ENCODE measurements at regions not wholly inside any gene's neighbourhood (a gene's known extent, or its start where the extent isn't known, plus 50 kb on each side); places are given as distances from the start of the nearest gene placed in this dataset.
A peak's percentile ranks its signal among the peaks of the same experiment; 100 is the strongest.
"Not testable (repeated sequence)": the region's sequence is repeated elsewhere in the genome, so short reads cannot be mapped to it uniquely, and the experiment has no call there.

DNA sequence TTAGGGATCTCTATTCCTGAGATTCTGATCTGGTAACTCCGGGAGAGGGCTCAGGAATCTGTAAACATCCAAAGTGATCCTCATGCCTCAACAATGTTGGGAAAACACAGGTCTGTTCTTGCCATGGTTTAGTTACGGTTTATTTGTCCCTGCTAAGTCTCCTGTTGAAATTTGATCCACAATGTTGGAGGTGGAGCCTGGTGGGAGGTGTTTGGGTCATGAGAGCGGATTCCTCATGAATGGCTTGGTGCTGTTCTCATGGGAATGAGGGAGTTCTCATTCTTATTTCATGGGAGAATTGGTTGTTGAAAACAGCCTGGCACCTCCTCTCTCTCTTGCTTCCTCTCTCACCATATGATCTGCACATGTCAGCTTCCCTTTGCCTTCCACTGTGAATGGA lies 608.6 kb upstream of the GOT2 start:
- no peak for DNase-seq

DNA sequence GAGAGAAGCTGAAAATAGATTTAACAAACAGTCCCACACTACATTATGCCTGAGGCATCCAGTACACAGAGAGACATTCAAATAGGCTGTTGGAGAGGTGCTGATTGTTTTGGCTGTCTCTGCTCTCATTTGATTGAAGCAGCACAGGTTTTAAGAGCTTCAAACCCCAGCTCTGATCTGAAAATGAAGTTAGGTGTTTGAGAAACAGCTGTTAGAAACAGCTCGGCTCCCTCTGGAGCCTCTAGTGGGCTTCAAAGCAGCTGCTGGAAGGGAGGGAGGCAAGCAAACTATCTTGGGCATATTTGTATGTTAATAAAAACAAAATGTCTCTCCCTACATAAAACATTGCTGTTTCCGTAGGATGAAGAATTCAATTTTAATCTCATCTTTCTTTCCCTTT lies 607.3 kb upstream of the GOT2 start:
- no peak for DNase-seq

DNA sequence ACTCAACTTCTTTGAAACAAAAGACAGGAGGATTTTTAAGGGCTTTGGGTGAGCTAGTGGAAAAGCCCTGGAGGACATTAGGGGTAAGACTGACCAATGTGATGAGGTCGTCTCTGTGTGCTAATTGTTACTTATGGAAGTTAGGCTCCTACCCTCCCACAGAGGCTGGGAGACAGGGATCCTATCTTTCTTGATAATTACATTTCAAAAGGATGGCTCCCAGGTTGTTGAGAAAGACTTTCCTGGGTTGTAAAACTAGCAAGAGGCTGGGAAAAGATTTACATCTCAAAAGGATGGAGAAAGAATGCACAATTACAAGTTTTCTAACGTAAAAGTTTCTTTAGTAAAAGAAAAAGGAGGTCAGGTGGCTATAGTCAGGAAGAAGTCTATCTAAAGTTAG lies 605.8 kb upstream of the GOT2 start:
- no peak for DNase-seq

DNA sequence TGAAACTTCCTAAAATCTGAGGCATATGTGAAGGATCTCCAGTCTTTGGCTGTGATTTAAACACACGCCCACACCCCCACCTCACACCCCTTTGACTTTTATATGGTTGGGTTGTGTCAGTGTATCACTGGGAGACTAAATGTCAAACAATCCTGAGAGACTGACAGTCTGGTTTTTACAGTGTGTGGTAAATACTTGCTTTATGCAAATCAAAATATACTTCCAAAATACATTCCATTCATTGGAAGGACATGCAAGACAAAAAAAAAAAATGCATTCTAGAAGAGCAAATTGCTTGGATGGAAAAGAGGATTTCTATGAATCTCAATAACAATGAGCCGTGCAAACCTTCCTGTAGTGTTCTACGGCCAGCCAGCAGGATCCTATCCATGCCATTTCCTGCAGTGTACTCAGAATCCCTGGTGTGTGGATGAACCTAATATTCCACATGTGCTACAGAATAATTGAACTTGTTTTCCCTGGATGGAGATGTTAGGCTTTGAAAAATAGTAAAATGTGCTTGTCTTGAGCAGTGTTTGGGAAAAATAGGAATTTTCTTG lies 602.1 kb upstream of the GOT2 start:
- DNase-seq = no peak

DNA sequence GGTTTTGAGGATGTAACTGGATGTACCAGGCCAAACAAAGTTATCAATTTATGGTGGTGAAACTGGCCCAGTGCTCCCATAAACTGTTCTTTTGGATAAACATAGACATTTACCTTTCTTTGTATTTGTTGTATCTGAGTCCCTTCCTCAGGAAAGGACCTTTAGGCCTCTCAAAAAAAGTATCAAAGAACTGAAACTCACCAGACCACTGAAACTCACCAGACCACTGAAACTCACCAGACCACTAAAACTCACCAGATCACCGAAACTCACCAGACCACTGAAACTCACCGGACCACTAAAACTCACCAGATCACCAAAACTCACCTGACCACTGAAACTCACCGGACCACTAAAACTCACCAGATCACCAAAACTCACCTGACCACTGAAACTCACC lies 597.6 kb upstream of the GOT2 start:
- not testable (repeated sequence) for DNase-seq

DNA sequence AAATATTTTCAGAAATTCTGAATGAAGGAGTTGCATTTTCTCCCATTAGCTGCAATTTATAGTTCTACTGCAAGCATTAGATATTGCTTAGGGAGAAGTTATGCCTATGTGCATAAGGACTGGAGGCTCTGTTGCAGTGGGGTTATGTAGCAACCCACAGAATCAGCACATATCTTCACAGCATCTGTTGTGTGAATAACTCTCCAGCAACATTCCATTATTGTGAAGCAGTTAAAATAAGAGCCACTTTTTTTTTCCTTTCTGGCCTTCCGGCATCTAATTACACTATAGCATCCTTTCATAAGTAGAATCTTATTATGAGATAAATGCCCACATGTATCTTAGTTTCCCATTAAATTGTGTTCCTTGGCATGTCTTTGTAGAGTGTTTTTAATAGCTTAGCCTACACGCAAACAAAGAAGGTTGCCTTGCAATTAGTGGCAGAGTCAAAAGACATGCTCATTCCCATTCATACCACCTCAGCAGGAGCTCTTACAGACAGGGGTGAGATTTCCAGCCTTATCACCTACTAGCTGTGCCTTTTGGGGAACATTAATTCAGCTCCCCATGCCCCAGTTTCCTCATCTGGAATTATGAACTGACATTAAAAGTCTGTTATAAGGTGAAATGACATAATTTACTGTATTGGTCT lies 596.0 kb upstream of the GOT2 start:
- no peak for DNase-seq

DNA sequence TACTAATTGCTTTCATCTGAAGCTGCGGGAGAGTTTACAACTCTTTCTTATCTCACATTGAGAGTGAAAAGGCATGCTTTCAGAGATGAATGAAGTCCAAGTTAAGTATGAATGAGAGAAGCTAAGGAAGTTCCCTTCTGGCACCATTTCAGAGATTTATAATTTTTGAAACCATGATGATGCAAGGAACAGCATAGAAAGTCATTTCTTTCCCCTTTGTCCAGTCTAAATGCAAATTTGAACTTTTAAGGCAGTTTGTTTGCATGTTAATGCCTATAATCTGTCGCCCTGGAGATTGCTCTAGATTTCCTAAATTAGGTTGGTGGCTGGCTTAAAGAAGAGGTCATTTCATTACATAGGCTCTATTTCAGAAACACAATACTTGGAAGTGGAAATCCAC lies 594.8 kb upstream of the GOT2 start:
- no peak for DNase-seq

DNA sequence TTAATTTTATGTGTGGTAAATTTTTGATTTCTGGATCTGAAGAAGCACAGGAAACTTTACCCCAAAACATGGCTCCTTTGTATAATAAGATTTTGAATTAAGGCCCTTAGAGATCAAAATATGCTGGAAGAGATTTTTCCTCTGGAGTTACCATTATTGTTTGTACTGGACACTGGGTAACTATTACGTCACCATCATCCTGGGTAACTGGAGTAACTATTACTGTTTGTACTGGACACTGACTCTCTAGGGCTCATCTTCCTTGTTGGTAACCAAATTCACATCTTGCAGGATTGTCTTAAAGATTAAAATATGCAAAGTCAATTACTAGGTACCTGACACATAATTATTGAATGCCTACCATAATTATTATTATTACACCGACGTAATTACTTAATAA lies 593.8 kb upstream of the GOT2 start:
- DNase-seq = no peak

DNA sequence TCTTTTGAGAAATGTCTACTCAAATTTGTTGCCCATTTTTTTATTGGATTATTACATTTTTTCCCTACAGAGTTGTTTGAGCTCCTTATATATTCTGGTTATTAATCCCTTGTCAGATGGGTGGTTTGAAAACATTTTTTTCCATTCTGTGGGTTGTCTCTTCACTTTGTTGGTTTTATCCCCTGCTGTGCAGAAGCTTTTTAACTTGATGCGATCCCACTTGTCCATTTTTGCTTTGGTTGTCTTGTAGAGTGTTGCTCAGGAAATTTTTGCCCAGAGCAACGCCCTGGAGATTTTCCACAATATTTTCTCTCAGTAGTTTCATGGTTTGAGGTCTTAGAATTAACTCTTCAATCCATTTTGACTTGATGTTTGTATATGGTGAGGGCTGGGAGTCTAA lies 592.8 kb upstream of the GOT2 start:
- no peak for DNase-seq

DNA sequence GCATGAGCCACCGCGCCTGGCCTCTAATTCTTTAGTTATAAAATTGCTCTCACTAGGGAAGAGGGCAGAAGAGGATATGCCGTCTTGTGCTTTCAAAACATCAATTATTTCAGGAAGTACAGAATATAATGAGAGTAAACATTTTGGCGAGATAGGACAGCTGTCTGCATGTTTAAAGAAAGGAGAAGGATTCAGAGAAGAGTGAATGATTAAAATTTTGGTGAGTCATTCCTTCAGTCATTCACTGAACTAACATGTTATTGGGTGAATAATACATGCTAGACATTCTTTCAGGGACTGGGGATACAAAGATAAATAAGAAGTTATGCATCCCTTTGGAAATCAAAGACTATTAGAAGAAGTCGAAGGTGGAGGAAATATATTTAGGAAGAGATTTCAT lies 590.3 kb upstream of the GOT2 start:
- no peak for DNase-seq

DNA sequence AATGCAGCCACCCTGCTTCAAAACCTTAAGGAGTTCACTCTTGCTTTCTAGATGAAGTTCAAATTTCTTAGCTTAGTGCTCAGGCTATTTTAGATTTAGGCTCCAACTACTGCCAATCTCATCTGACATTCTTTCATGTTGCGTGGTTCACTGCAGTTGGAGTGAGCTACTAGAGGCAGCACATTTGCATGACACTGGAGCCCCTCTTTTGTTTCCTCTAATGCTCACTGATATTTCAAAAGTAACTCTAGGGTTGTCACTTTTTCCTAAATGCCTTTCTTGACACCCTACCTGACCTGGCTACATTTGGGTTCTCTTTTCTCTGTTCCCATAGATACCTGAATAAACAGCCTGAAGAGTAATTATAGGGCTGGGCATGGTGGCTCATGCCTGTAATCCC lies 586.5 kb upstream of the GOT2 start:
- no peak for DNase-seq

DNA sequence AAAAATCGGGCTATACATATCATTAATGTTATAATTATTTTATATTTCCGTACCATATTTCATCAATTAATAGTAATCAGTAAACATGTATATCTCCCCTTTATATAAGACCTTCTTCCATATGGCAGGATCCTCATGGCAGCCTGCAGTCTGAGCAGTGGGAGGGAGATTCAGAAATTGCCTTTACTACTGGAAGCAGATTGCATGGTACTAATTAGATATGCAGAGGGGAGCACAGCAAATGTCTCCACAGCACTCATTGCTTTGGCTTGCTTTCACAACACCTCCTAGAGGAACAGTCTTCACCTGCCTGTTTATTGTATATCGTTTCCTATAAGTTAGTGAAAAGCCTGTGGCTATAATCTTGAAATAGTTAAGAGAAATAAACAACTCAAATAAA lies 585.8 kb upstream of the GOT2 start:
- no peak for DNase-seq

DNA sequence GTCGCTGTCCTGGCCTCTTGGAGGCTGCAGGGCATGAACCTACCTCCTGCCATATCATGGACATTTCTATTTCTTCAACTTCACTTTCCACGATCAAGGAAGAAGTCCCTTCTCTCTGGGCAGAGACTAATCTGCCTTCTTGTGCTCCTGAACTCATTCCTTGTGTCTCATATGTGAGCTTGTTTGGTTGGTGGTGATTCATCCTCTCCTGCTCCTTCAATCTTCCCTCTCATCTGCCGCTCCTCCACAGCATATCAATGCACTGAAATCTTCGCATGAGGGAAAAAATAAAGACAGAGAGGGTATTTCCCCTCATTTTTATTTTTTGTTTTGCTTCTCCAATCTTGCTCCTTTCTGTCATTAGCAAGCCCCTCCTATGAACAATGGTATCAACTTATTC lies 571.7 kb upstream of the GOT2 start:
- no peak for DNase-seq

DNA sequence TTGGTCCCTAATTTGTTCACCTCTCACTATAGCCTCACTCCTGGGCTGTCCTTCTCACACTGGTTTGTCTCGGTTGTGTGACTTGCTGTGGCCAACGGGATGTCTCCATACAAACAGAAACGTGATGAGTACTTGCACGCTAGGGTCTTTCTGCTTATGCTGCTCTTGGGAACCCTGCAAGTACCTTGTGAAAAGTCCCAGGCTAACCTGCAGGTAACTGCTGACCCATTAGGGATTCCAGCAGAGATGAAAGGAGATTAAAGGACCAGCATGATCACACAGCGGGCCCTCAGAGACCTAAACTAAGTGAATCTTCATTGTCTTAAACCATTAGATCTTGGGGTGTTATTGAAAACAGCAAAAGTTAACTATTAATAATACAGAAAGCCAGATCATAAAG lies 562.8 kb upstream of the GOT2 start:
- no peak for DNase-seq

DNA sequence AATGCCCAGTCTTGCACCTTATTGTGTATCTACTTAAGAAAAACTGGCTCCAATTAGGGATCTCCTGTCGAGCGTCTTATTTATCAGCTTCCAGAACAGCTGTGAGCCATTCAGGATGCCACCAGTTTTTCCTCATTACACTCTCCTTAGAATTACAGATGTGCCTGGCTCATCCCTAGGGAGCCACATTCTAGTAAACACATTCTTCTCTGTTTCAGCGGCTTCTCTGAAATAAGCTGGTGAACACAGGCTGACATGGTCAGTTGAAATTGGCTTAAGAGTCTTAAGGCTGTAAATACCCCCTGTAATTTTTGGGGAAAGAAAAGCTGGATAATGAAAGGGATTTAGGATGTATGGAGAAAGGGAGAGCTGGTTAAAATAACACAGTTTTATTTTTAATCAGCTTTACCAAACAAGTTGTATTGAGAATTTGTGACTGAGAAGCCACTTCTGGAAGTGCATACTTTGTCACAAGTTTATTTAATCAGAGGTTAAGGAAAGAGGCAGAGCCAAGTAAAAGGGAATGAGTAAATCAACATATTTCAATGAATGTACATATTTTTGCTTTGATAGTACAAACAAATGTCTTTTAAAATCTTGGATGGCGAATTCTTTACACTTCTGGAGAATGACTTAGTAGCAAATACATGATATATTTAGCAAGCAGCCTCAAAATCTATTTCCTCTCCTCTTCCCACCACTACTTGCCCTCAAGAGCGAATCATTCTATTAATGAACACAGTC lies 562.0 kb upstream of the GOT2 start:
- DNase-seq = no peak

DNA sequence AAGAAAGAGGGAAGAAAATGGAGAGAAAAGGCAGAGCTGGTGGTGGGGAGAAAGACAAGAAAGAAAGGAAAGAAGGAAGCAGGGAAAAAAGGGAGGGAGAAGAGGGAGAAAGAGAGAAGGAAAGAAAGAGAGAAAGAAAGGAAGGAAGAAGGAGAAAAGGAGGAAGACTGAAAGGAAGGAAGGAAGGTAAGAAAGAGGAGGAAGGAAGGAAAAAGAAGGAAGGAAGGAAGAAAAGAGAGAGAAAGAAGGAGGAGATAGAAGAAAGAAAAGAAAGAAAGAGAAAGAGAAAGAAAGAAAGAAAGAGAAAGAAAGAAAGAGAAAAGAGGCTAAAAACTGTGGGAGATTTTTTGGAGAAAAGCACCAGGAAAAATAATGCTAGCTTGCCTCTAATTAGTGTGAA lies 561.4 kb upstream of the GOT2 start:
- no peak for DNase-seq

DNA sequence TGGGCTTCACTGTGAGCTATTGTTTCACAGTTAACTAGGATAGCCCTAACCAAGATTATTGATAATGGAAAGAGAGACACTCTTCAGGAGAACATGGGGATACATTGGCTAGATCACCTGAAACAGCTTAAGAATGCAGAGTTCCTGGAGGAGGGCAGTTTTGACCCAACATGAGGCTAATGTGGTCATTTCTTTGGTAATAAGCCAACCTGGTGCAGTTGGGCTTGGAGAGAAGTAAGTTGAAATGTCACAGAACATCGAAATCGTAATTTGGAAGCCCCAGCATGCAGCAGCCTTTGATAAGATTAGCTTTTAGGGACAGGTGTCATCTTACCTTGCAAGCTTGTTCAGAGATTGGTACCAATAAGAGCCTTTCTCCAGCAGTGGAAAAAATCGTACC lies 556.6 kb upstream of the GOT2 start:
- no peak for DNase-seq

DNA sequence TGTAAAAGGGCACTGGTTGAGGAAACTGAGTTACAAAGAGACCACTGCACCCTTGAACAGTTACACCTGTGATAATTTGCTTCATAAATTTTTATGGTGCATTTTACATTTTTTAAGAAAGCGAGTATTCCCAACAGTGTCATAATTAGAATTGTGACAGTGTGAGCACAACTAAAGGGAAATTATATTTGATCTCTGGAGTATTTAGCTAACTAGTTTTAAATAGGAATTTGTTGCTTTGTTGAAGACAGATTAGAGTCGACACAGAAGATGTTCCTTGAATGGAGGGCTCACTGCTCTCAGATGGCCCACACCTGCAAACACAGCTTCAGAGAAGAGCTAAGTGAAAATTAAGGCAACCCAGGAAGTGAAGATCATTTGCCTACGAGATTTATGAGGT lies 555.0 kb upstream of the GOT2 start:
- no peak for DNase-seq

DNA sequence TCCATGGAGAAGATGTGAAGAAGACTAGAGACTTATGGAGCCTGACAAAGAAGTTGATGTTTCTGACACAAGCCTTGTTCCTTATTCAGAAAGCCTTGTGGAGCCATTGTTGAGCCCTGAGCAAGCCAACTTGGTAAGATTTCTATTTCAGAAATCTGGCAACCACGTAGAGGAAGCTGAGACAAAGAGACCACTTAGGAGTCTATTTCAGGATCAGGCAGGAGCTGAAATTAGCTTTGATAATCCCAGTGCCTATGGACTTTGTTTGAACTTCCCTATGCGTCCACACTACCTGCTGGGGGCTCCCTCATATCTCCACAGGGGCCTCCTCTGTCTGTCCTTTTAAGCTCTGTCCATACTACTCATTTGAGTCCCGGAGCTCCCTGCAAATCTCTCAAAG lies 540.0 kb upstream of the GOT2 start:
- no peak for DNase-seq

DNA sequence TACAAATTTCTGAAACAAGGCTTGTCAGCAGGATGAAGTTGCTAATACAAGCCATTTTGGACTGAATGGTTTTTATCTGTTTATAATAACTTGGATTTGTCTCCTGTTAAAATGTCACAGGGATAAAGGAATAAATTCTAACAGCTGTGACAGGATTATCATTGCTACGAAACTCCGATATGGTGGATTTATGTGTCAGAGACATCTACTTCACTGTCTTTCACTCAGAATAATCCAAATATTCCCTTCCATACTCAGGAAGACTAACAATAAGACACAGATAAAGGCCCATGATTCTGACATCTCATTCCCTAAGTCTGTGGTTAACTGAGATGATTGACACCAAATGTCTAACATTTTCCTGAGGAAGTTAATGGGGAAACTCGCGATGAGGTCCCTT lies 529.8 kb upstream of the GOT2 start:
- DNase-seq = no peak

DNA sequence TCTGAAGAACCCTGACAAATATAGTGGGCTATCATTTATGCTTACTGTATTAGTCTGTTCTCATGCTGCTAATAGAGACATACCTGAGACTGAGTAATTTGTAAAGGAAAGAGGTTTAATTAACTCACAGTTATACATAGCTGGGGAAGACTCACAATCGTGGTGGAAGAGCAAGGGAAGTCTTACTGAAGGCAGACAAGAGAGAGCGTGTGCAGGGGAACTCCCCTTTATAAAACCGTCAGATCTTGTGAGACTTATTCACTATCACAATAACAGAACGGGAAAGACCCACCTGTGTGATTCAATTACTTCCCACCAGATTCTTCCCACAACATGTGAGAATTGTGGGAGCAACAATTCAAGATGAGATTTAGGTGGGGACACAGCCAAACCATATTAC lies 526.8 kb upstream of the GOT2 start:
- no peak for DNase-seq

DNA sequence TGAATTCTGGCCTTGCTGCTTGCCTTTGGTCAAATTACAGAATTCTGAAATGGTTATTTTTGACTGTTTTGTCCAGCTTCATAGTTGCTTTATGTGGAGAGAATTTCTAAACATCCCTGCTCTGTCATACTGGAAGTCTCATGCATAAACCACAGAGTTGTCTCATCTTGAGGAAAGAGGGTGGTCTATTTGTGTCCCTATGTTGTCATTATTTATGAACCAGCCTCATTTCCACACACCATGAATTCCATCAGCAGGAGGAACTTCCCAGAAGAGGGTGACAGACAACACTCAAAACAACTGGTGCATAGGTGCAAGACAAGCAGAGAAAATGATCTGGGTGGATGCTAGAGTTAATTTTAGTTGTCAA lies 525.8 kb upstream of the GOT2 start:
- DNase-seq = no peak

DNA sequence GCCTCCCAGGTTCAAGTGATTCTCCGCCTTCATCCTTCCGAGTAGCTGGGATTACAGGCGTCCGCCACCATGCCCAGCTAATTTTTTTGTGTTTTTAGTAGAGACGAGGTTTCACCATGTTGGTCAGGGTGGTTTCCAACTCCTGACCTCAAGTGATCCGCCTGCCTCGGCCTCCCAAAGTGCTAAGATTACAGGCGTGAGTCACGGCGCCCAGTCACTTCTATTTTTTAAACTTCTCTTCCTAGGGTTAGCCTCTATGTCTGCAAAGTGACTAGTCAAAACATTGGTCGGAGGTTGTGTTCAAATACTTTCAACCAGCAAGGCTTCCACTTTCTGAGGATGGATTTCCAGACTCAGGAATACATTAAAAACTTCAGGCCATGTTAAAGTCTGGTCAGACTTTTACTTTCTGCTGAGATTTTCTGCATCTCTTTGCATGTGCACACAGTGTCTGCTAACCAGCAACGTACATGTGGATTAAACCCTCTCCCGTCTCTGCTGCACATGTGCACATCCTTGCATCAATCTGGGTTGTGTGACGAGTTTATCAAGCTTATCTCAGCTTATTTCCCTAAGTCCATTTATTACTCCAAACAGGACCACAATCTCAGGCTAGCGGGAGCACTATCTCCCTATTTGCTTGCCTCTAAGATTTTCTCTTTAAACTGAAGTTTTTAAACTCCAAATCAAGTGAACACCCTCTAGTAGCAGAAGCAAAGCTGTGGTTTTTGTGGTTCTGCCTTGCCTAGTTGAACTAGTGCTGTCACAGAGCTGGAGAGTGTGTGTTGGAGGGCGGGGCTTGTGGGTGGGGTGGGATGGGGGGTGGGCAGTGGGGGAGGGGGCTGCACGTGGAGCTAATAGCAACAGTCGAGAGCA lies 525.2 kb upstream of the GOT2 start:
- DNase-seq = peak; percentile 12

DNA sequence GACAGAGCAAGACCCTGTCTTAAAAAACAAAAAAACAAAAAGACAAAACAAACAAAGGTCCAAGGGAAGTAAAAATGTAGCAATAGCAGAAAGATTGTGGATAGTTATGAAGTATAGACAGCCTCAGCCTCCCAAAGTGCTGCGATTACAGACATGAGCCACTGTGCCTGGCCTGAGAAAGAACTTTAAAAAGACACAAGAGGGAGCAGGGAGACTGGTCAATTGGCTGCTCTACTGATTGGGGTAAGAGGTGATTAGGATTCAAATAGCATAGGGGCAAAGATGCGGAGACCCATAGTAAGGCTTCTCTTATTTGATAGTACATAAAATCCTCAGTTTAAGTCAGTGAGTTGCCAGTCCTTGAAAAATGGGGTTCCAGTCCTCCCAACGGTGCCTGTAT lies 518.2 kb upstream of the GOT2 start:
- no peak for DNase-seq
